ENCODE measurements at regions not wholly inside any gene's neighbourhood (a gene's known extent, or its start where the extent isn't known, plus 50 kb on each side); places are given as distances from the start of the nearest gene placed in this dataset.
A peak's percentile ranks its signal among the peaks of the same experiment; 100 is the strongest.

DNA sequence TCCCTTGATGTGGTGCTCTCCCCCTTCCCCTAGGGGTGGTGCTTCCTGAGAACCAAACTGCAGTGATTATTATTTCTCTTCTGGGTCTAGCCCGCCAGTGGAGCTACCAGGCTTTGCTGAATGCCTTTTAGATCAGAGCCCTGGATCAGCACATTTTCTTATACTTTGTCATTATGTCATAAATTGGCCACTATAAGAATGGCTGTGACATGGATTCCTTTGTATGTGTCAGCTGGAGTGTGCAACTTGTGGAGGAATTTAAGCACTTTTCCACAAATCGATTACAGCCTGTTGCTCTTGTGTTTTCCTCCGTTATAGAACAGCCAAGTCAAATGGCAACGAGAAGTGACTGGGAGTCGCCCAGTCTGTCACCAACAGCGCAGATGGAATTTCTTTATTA is 273.3 kb downstream of the DUSP10 start:
- TF ChIP-seq, protein P1, sequence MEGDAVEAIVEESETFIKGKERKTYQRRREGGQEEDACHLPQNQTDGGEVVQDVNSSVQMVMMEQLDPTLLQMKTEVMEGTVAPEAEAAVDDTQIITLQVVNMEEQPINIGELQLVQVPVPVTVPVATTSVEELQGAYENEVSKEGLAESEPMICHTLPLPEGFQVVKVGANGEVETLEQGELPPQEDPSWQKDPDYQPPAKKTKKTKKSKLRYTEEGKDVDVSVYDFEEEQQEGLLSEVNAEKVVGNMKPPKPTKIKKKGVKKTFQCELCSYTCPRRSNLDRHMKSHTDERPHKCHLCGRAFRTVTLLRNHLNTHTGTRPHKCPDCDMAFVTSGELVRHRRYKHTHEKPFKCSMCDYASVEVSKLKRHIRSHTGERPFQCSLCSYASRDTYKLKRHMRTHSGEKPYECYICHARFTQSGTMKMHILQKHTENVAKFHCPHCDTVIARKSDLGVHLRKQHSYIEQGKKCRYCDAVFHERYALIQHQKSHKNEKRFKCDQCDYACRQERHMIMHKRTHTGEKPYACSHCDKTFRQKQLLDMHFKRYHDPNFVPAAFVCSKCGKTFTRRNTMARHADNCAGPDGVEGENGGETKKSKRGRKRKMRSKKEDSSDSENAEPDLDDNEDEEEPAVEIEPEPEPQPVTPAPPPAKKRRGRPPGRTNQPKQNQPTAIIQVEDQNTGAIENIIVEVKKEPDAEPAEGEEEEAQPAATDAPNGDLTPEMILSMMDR (IDR thresholded peaks at IDR 0.05; ENCODE audit: insufficient read depth, low read depth, low read length), result no peak
- TF ChIP-seq EZH2 (IDR thresholded peaks at IDR 0.05; ENCODE audit: insufficient read depth, low read length), result no peak
- Mint-ChIP-seq H3K9me3 (ENCODE audit: unreplicated experiment) (peaks cover 10% of the 10 kb centered on the region), H3K27me3 (ENCODE audit: low read depth, unreplicated experiment) (no peaks in the 10 kb centered on the region), H3K27ac (ENCODE audit: unreplicated experiment) (no peak overlapping the region), H3K4me1 (ENCODE audit: low read depth, unreplicated experiment) (peaks cover 11% of the 10 kb centered on the region), H3K4me3 (ENCODE audit: unreplicated experiment) (no peak overlapping the region), H3K36me3 (ENCODE audit: low read depth, unreplicated experiment) (no peaks in the 10 kb centered on the region)
- H2AFZ ChIP-seq (ENCODE audit: low read depth, low read length), result no peak overlapping the region
- no peak overlapping the region for H3K9ac ChIP-seq (ENCODE audit: low read length)
- H3K4me2 ChIP-seq (ENCODE audit: low read length), result no peak overlapping the region
- no peak overlapping the region for H3K27ac ChIP-seq (ENCODE audit: low read depth, low read length)
- no peaks in the 10 kb centered on the region for H3K79me2 ChIP-seq (ENCODE audit: insufficient read depth, low read length)
- FAIRE-seq, result peak; percentile 26
- no peak overlapping the region for H3K4me3 ChIP-seq (ENCODE audit: insufficient read depth, low read depth, low read length)
- DNase-seq (ENCODE audit: low read depth), result no peak
- no peaks in the 10 kb centered on the region for H3K27me3 ChIP-seq (ENCODE audit: insufficient read depth, low read length)
- no peaks in the 10 kb centered on the region for H3K9me3 ChIP-seq (ENCODE audit: insufficient read depth, low read depth, low read length)
- no peaks in the 10 kb centered on the region for H4K20me1 ChIP-seq (ENCODE audit: insufficient read depth, low read length)
- no peaks in the 10 kb centered on the region for H3K4me1 ChIP-seq (ENCODE audit: insufficient read depth, low read length)
- H3K36me3 ChIP-seq (ENCODE audit: insufficient read depth, low read length), result no peaks in the 10 kb centered on the region

DNA sequence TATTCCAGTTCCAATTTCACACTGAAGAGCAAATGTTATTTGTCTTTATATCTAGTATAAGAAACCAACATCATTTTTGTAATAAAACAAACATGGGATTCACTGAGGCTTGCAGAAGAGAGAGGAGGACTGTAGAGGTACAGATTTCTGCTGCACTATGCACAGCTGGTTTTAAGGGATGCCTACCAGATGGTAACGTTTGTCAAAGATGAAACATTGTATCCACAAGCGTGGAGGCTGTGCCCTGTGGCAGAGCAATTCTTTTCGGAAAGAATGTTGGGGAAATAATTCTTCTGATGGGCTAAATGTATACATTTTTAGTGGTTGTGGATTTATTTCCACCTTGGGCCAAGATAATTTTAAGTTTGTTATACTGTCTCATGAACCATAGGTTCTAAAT is 272.4 kb downstream of the DUSP10 start:
- Histone ChIP-seq H3K9ac (ENCODE audit: low read length) (no peak overlapping the region), H3K4me2 (ENCODE audit: low read length) (no peak overlapping the region), H3K4me1 (ENCODE audit: insufficient read depth, low read length) (no peaks in the 10 kb centered on the region), H3K27me3 (ENCODE audit: insufficient read depth, low read length) (no peaks in the 10 kb centered on the region), H2AFZ (ENCODE audit: low read depth, low read length) (no peak overlapping the region), H3K79me2 (ENCODE audit: insufficient read depth, low read length) (no peaks in the 10 kb centered on the region), H4K20me1 (ENCODE audit: insufficient read depth, low read length) (no peaks in the 10 kb centered on the region), H3K4me3 (ENCODE audit: insufficient read depth, low read depth, low read length) (no peak overlapping the region), H3K27ac (ENCODE audit: low read depth, low read length) (no peak overlapping the region), H3K36me3 (ENCODE audit: insufficient read depth, low read length) (no peaks in the 10 kb centered on the region), H3K9me3 (ENCODE audit: insufficient read depth, low read depth, low read length) (no peaks in the 10 kb centered on the region)
- Mint-ChIP-seq H3K36me3 (ENCODE audit: low read depth, unreplicated experiment) (no peaks in the 10 kb centered on the region), H3K27me3 (ENCODE audit: low read depth, unreplicated experiment) (no peaks in the 10 kb centered on the region), H3K9me3 (ENCODE audit: unreplicated experiment) (peaks cover 12% of the 10 kb centered on the region), H3K27ac (ENCODE audit: unreplicated experiment) (no peak overlapping the region), H3K4me1 (ENCODE audit: low read depth, unreplicated experiment) (peaks cover 11% of the 10 kb centered on the region), H3K4me3 (ENCODE audit: unreplicated experiment) (no peak overlapping the region)
- FAIRE-seq, result no peak
- no peak for DNase-seq (ENCODE audit: low read depth)
- TF ChIP-seq, protein P1 (IDR thresholded peaks at IDR 0.05; ENCODE audit: insufficient read depth, low read depth, low read length), result no peak
- no peak for TF ChIP-seq EZH2 (IDR thresholded peaks at IDR 0.05; ENCODE audit: insufficient read depth, low read length)

DNA sequence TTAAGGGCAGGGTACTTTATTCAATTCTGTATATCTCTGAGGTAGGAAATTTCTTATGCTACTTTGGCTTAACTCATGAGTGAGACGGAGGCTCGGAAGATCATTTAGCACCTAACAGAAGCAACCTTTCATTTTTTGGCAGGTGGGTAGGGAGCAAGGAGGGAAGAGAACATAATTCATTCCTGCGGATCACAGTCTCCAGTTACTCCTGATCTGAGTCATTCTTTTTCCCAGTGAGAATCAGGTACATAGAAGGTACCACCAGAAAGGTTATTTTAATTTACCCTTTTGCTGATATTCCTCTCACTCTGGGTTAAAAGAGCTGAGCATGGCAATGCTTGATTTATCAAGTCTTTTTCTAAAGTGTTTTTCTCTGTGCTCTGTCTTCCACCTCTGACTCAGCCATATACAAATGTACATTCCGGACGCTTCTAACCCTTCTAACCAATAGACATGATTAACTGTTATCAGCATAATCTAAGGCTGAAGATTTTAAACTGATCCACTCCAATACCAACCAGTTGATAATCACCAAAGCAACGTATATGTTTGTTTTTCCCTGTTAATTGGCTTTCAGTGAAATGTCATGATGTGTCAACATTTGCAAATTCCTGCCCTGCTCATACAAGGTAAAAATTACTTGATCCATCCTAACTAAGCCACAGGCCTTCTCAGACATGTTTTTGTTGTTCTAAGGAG is 271.7 kb downstream of the DUSP10 start:
- Histone ChIP-seq H3K36me3 (ENCODE audit: insufficient read depth, low read length) (no peaks in the 10 kb centered on the region), H2AFZ (ENCODE audit: low read depth, low read length) (no peak overlapping the region), H3K4me1 (ENCODE audit: insufficient read depth, low read length) (no peaks in the 10 kb centered on the region), H3K27ac (ENCODE audit: low read depth, low read length) (no peak overlapping the region), H3K27me3 (ENCODE audit: insufficient read depth, low read length) (no peaks in the 10 kb centered on the region), H4K20me1 (ENCODE audit: insufficient read depth, low read length) (no peaks in the 10 kb centered on the region), H3K4me2 (ENCODE audit: low read length) (no peak overlapping the region), H3K9me3 (ENCODE audit: insufficient read depth, low read depth, low read length) (no peaks in the 10 kb centered on the region), H3K79me2 (ENCODE audit: insufficient read depth, low read length) (no peaks in the 10 kb centered on the region), H3K4me3 (ENCODE audit: insufficient read depth, low read depth, low read length) (no peak overlapping the region), H3K9ac (ENCODE audit: low read length) (no peak overlapping the region)
- Mint-ChIP-seq H3K36me3 (ENCODE audit: low read depth, unreplicated experiment) (no peaks in the 10 kb centered on the region), H3K27ac (ENCODE audit: unreplicated experiment) (no peak overlapping the region), H3K27me3 (ENCODE audit: low read depth, unreplicated experiment) (no peaks in the 10 kb centered on the region), H3K9me3 (ENCODE audit: unreplicated experiment) (peaks cover 12% of the 10 kb centered on the region), H3K4me3 (ENCODE audit: unreplicated experiment) (no peak overlapping the region), H3K4me1 (ENCODE audit: low read depth, unreplicated experiment) (peaks cover 11% of the 10 kb centered on the region)
- TF ChIP-seq, protein P1 (IDR thresholded peaks at IDR 0.05; ENCODE audit: insufficient read depth, low read depth, low read length), result no peak
- TF ChIP-seq EZH2 (IDR thresholded peaks at IDR 0.05; ENCODE audit: insufficient read depth, low read length), result no peak
- DNase-seq (ENCODE audit: low read depth), result no peak
- FAIRE-seq, result no peak

All from astrocyte (in vitro differentiated cells and primary cell).